HG02970 (cell line): ENCODE measurements at regions not wholly inside any gene's neighbourhood (a gene's known extent, or its start where the extent isn't known, plus 50 kb on each side); places are given as distances from the start of the nearest gene placed in this dataset.
"Not testable (repeated sequence)": the region's sequence is repeated elsewhere in the genome, so short reads cannot be mapped to it uniquely, and the experiment has no call there.

Experiments
- ATAC-seq: cut with Tn5 transposase; IDR thresholded peaks from one replicate; pipeline ENCODE4 v1.9.1; 2021; ENCODE audit warnings: mild to moderate bottlenecking, moderate library complexity, moderate number of reproducible peaks; ENCODE audit not compliant: unreplicated experiment, low FRiP score

DNA sequence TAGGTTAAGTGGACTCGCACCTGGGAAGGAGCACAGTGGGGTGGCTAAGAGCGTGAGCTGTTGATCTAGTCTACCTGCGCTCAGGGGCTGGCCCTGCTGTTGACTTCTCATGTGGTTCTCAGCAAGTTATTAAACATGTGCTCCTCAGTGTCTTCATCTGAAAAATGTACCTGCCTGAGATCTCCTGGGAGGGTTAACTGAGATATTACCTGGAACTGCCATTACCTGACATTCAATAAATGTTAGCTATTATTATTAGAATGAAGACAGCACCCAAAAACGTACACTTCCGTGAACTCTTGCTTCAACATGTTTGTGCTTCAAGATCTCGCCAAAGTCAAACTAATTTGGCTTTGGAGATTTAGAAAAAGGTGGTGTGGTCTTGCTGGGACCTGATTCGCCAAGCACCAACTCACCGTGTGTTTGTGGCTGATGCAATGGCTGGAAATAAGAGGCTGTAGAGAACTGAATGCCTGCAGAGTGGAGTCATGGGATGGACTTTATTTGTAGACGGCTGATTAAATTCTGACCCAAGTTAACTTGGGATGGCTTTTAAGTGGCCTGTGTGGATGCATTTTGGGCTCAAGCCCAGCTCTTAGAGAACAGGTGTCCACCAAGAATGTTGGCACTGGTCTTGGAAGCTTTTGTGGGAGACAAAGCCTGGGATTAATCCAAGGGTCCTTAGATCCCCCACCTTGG lies 692.9 kb downstream of the QKI start:
- ATAC-seq = no peak

DNA sequence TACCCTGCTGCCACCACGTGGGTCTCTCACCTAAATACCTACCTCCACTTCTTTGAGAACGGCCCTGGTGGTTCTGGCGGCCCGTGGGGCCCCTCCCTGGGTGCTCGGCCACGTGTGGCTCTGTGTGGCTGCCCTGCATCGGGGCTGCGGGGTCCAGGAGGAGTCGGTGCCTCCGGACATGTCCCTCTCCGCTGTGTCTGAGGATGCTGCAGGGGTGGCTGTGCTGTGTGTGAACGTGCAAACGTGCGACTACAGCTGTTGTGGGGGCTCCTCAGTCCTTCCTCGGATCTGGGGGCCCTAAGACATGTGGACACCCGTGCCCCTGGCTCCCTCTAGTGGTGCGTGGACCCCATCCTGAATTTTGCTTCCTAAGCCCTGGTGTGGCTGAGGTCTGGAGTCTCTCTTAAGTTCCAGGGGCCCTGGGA lies 691.8 kb downstream of the QKI start:
- ATAC-seq = no peak

- no peak for ATAC-seq
Observed at GRCh38 chr6:164105705-164106104, 691.2 kb downstream of the QKI start.

DNA sequence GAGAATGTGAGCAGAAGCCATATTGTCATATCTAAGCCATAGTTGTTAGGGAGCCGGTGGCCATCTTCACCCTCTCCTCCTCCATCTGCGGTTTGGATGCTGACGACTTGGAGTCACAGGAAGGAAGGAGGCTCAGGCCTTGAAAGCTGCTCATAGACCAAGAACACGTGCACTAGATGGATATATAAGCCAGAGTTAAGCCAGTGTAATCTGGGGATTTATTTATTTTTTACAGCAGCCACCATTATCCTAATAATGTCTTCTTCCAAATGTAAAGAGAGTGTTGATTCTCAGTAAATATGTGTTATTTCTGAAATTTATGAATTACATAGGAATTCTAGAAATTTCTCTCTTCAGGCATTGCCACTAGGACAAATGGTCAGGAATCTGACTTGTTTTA lies 689.9 kb downstream of the QKI start:
- ATAC-seq = no peak

GRCh38 chr6:164102693-164103092 lies 688.2 kb downstream of the QKI start:
- ATAC-seq = no peak

GRCh38 chr6:164101859-164102258 lies 687.3 kb downstream of the QKI start:
- ATAC-seq = no peak

DNA sequence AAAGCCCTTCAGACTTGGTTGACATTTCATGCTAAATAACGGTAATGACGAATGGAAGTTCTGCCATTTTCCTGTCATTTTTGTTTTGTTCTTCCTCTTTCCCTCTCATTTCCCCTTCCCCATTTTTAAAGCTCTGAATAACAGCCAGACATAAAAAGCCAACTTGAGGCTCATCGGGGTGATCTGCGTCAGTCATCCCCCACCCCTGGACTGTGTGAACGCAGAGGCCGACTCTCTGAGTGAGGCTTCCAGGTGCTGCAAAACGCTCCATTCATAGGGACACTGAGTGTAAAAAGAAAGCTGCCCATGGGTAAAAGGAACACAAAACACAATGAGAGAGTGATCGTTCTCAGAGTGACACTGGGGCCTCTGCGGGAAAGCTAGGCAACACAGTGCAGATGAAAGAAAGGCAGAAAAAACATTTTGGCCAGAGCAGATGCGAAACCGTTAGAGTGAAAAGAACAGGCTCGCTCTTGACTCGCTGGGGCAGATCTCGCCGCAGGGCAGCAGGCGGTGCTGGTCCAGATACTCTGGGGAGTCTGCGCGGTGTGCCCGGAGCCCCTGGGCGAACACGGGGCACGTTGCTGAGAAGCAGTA lies 684.8 kb downstream of the QKI start:
- ATAC-seq = no peak

GRCh38 chr6:164098857-164099267 lies 684.3 kb downstream of the QKI start:
- no peak for ATAC-seq

DNA sequence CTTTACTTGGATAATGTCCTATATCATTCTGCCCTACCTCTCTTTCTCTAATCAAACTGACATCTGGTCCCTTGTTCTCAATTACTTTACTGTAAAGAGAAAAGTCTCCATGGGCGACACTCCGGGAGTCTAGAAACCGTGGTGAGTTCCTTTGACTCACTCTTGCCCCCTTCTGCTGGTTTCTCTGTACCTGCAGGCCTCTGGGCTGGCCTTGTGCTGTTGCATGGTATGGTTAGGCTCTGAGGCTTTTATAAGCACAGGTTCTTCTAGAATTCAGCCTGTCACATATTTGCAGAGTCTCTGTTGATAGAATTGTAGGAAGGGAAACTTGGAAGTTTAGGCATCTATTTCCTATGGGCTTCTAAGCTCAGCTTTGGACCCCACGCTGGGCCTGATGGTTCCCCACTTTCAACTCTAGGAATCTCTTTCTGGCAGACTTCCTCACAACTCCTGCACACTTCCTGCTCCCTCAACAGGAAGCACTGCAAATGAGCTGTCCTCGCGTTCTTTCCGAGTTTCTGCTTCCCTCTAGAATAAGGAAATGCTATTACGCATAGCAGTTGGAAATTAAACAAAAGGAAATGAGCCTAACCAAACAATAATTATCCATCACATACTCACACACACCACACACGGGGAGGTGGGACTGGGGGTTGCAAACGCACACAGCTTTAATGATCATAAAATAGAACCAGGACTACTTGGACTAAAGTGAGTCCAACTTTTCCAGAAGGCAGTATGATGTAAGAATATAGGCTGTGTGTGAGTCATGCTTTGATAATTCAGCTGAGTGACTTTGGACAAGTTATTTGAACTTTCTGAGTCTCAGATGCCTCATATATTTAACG lies 683.3 kb downstream of the QKI start:
- no peak for ATAC-seq

DNA sequence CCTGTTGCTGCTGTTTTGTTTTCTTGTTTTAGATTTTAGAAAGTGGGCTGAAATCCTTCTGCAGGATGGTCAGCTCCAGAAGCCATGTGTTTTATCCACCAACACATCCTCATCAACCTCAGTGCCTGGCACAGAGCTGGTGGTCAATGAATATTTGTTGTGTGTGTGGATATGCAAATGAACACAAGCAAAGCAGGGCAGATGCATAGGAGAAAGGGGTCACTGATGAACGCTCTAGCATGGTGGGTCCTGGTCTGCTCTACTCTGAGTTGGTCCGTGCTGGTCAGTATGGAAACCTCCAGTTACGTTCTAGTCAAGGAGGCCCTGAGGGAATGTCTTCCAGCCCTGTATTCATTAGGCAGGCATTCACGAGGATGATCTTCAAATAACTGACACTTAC lies 682.5 kb downstream of the QKI start:
- no peak for ATAC-seq

- no peak for ATAC-seq
Observed at GRCh38 chr6:164095056-164095455, 680.5 kb downstream of the QKI start.

DNA sequence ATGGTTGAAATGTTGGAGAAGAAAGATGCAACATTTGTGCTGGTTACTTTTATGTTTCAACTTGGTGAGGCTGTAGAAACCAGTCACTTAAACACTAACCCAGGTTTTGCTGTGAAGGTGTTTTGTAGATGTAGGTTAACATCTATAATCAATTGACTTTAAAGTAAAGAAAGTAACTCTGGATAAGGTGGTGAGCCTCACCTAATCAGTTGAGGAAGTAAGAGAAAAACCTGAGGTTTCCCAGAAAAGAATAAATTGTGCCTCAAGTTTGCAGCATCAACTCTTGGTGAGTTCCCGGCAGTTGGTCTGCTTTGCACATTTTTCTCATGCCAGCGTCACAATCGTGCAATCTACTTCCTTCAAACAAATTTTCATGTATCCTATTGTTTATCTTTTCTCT lies 673.4 kb downstream of the QKI start:
- ATAC-seq = no peak

DNA sequence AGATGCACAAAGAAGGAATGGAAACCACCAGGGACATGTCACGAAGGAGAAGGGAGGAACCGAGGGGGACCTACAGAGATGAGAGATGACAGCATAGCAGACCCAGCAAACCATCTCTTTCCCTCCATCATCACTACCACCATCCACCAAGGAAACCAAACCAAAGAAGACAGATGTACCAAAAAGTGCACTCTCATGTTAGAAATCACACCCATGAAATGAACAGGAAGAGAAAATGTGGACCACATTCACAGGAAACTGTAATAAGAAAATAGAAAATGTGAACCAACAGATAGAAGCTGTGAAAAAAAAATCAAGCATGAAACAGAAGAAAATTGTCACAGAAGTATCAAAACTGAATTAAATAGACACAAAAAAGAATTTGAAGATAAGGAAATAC lies 672.7 kb downstream of the QKI start:
- ATAC-seq = no peak

GRCh38 chr6:164086076-164086887 lies 671.8 kb downstream of the QKI start:
- no peak for ATAC-seq

DNA sequence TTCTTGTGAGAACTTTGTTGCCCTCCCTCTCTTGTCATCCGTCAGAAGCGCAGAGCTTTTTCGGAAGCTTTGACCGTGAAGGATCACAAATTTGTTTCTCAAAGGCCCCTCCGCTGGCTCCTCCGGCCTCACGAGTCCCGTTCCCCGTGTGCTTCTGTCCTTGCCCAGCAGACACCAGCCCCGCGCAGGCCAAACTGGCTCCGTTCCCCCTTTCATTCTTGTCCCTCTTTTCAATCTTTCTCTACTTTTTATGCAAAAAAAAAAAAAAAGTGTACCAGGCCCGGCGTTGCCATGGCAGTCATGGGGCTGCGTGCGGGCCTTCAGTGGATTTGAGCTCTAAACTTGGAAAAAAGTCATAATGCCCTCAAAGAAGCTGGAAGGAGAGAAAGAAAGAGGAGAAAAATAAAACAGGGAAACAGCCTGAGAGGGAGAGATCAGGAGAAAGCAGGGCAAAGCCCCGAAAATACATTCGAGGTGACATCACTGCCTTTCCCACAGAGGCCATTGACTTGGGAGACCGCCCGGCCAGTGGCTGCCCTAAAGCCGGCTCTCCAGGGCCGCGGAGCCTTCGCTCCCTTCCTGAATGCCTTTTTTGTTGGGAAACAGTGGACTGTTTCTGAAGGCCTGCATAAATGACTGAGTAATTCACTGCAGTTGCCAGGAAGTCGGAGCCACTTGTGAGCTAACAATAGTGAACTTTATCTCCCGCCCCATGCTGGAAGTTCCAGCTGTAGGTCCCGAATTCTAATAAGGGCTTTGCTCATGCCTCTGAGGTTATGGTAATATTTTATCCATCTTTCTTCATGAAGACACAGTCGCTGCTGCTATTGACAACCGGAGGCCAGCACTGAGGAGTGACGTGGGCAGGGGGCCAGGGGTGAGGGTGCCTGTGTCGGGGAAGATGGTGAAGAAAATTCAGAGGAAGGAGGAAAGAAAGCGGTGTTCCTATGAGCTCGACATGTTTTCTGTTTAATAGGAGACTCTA lies 670.9 kb downstream of the QKI start:
- no peak for ATAC-seq

- ATAC-seq = no peak
Observed at GRCh38 chr6:164079275-164079600, 664.7 kb downstream of the QKI start.

- no peak for ATAC-seq
Observed at GRCh38 chr6:164078532-164079274, 664.2 kb downstream of the QKI start.

DNA sequence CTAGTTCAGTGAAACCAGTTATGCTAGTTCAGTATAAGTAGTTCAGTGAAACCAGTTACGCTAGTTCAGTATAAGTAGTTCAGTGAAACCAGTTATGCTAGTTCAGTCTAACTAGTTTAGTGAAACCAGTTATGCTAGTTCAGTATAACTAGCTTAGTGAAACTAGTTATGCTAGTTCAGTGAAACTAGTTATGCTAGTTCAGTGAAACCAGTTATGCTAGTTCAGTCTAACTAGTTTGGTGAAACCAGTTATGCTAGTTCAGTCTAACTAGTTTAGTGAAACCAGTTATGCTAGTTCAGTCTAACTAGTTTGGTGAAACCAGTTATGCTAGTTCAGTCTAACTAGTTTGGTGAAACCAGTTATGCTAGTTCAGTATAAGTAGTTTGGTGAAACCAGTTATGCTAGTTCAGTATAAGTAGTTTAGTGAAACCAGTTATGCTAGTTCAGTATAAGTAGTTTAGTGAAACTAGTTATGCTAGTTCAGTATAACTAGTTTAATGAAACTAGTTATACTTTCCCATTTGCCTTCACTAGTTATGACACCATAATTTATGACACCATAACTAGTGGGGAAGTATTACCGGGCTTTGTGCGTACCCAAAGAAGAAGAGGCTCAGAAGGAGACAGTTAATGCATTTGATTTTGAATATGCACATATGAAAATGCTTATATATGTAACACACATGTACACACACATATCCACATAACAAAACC lies 662.5 kb downstream of the QKI start:
- not testable (repeated sequence) for ATAC-seq
